ENCODE measurements at regions not wholly inside any gene's neighbourhood (a gene's known extent, or its start where the extent isn't known, plus 50 kb on each side); places are given as distances from the start of the nearest gene placed in this dataset.

GRCh38 chr10:2817940-2818636 lies 249.3 kb upstream of the PFKP start:
- TF ChIP-seq POLR2A (IDR thresholded peaks at IDR 0.05; ENCODE audit: low read depth, low read length) (no peak), TAF1 (IDR thresholded peaks at IDR 0.05; ENCODE audit: borderline replicate concordance, low read depth, low read length) (no peak), POLR2AphosphoS5 (IDR thresholded peaks at IDR 0.05; ENCODE audit: low read depth, low read length) (no peak)

Measured in GM12892 (cell line).